Stimulated activated CD4-positive, alpha-beta T cell treated with anti-CD3 and anti-CD28 coated beads, Interleukin-12 subunit alpha, Interleukin-12 subunit beta, amount 100 ng/mL, for 24 hours (primary cell): ENCODE measurements at regions not wholly inside any gene's neighbourhood (a gene's known extent, or its start where the extent isn't known, plus 50 kb on each side); places are given as distances from the start of the nearest gene placed in this dataset.

Experiments used
- DNase-seq, 2 experiments: peaks; one replicate each; pipeline ENCODE4 v3.0.0-alpha.2; 2020; ENCODE audit warnings: low read depth in 2 of 2

- no peak for DNase-seq
Measured at GRCh38 chr2:129721846-129722245, 257.6 kb upstream of the RAB6C start.

GRCh38 chr2:129722306-129723019 is 257.0 kb upstream of the RAB6C start:
- no peak for DNase-seq

GRCh38 chr2:129723277-129724020 is 256.0 kb upstream of the RAB6C start:
- DNase-seq: no peak

- DNase-seq: no peak
Measured at GRCh38 chr2:129724021-129724757, 255.3 kb upstream of the RAB6C start.

- no peak for DNase-seq
Measured at GRCh38 chr2:129726216-129726615, 253.2 kb upstream of the RAB6C start.

- no peak for DNase-seq
Measured at GRCh38 chr2:129727286-129727685, 252.2 kb upstream of the RAB6C start.

- DNase-seq: no peak
Measured at GRCh38 chr2:129728035-129728972, 251.2 kb upstream of the RAB6C start.

- DNase-seq: no peak
Measured at GRCh38 chr2:129729011-129729410, 250.5 kb upstream of the RAB6C start.

GRCh38 chr2:129729646-129730045 is 249.8 kb upstream of the RAB6C start:
- no peak for DNase-seq

- DNase-seq: no peak
Measured at GRCh38 chr2:129730979-129731378, 248.5 kb upstream of the RAB6C start.

- DNase-seq: no peak
Measured at GRCh38 chr2:129731907-129732629, 247.4 kb upstream of the RAB6C start.

GRCh38 chr2:129732630-129733026 is 246.8 kb upstream of the RAB6C start:
- no peak for DNase-seq

- no peak for DNase-seq
Measured at GRCh38 chr2:129733041-129733440, 246.4 kb upstream of the RAB6C start.

GRCh38 chr2:129733579-129733978 is 245.9 kb upstream of the RAB6C start:
- DNase-seq: no peak

GRCh38 chr2:129734343-129735034 is 245.0 kb upstream of the RAB6C start:
- no peak for DNase-seq

- no peak for DNase-seq
Measured at GRCh38 chr2:129735576-129735975, 243.9 kb upstream of the RAB6C start.

GRCh38 chr2:129737660-129738527 is 241.6 kb upstream of the RAB6C start:
- DNase-seq: no peak

- no peak for DNase-seq
Measured at GRCh38 chr2:129738799-129739198, 240.7 kb upstream of the RAB6C start.

GRCh38 chr2:129740504-129740903 is 239.0 kb upstream of the RAB6C start:
- DNase-seq: no peak
